MCF 10A (cell line): ENCODE measurements at regions not wholly inside any gene's neighbourhood (a gene's known extent, or its start where the extent isn't known, plus 50 kb on each side); places are given as distances from the start of the nearest gene placed in this dataset.

Experiments
- BruUV-seq: library from RNA; stranded (reverse); fragments of 400-500 nt; replicated peaks from 2 replicates; lab custom pipeline; 2021; lab: Mats Ljungman, UMichigan
- CTCF ChIA-PET: fragments of 300-600 bp; sonication (Branson Sonifier 250); formaldehyde crosslinking; extraction: SDS; loops from one replicate; lab custom pipeline; 2021; ENCODE audit warnings: antibody characterized with exemption, inconsistent platforms; lab: Yijun Ruan, JAX
- POLR2A ChIA-PET: fragments of 300-600, 350-650 bp; sonication (Branson Sonifier 250); formaldehyde crosslinking; extraction: SDS; loops from one replicate; lab custom pipeline; 2020; ENCODE audit warnings: antibody characterized with exemption, inconsistent platforms; lab: Yijun Ruan, JAX
- DNase-seq: peaks from one replicate; pipeline ENCODE4 v3.0.0-alpha.2; 2018; ENCODE audit not compliant: unreplicated experiment
- H3K27ac Mint-ChIP-seq: one replicate; pipeline ENCODE4 v1.8.0; 2022; ENCODE audit warnings: mild to moderate bottlenecking, low read depth, mixed read lengths; ENCODE audit not compliant: unreplicated experiment
- H3K27me3 Mint-ChIP-seq: one replicate; pipeline ENCODE4 v1.8.0; 2022; ENCODE audit warnings: mixed read lengths; ENCODE audit not compliant: insufficient read depth, unreplicated experiment
- H3K36me3 Mint-ChIP-seq: one replicate; pipeline ENCODE4 v1.8.0; 2022; ENCODE audit warnings: mild to moderate bottlenecking, moderate library complexity, mixed read lengths; ENCODE audit not compliant: insufficient read depth, unreplicated experiment
- H3K4me1 Mint-ChIP-seq: one replicate; pipeline ENCODE4 v1.8.0; 2022; ENCODE audit warnings: mixed read lengths; ENCODE audit not compliant: insufficient read depth, unreplicated experiment
- H3K4me3 Mint-ChIP-seq: one replicate; pipeline ENCODE4 v1.8.0; 2022; ENCODE audit warnings: mild to moderate bottlenecking, moderate library complexity, mixed read lengths; ENCODE audit not compliant: unreplicated experiment
- H3K9me3 Mint-ChIP-seq: one replicate; pipeline ENCODE4 v1.8.0; 2022; ENCODE audit warnings: mixed read lengths; ENCODE audit not compliant: unreplicated experiment
- CTCF ChIP-seq: fragments of 200-600 bp; IDR thresholded peaks from one replicate; pipeline ENCODE4 v1.8.0; 2022; ENCODE audit warnings: antibody characterized with exemption, mild to moderate bottlenecking; ENCODE audit not compliant: unreplicated experiment
- intact Hi-C: fragments of 100-400 bp; cut with micrococcal nuclease; formaldehyde crosslinking; loops from 2 replicates; pipeline ENCODE4 v1.14.1; 2022

- intact Hi-C loops = loop anchor here (10.0 kb wide), 1 partner anchor 945 kb away; no protein-coding TSS in a partner anchor
- Mint-ChIP-seq H3K4me3 (no peak overlapping the region), H3K27ac (no peak overlapping the region), H3K9me3 (peaks cover 8% of the 10 kb centered on the region), H3K36me3 (no peaks in the 10 kb centered on the region), H3K27me3 (peaks cover 16% of the 10 kb centered on the region), H3K4me1 (no peaks in the 10 kb centered on the region)
- no peak for TF ChIP-seq CTCF
- no TSS peak for BruUV-seq
- DNase-seq = no peak
- ChIA-PET POLR2A (no interaction called here), CTCF (interaction anchor here (0.8 kb wide), 1 partner anchor 12 kb away, joined by 3 read pairs; no protein-coding TSS in a partner anchor)
Measured at GRCh38 chr3:147129665-147130064, 276.7 kb downstream of the ZIC4 start.

- ChIA-PET CTCF (no interaction called here), POLR2A (no interaction called here)
- Mint-ChIP-seq H3K9me3 (no peaks in the 10 kb centered on the region), H3K4me3 (no peak overlapping the region), H3K27ac (no peak overlapping the region), H3K27me3 (peaks cover 15% of the 10 kb centered on the region), H3K36me3 (no peaks in the 10 kb centered on the region), H3K4me1 (no peaks in the 10 kb centered on the region)
- no TSS peak for BruUV-seq
- intact Hi-C loops = loop anchor here (10.0 kb wide), 1 partner anchor 952 kb away; no protein-coding TSS in a partner anchor
- no peak for DNase-seq
- no peak for TF ChIP-seq CTCF
Measured at GRCh38 chr3:147122350-147122749, 284.0 kb downstream of the ZIC4 start.

GRCh38 chr3:147119989-147120388 is 286.4 kb downstream of the ZIC4 start:
- DNase-seq = peak; percentile 6
- peaks cover 14% of the 10 kb centered on the region for H3K27me3 Mint-ChIP-seq
- H3K36me3 Mint-ChIP-seq = no peaks in the 10 kb centered on the region
- intact Hi-C loops = loop anchor here (2.0 to 10.0 kb wide), 2 partner anchors 73 to 955 kb away; no protein-coding TSS in a partner anchor
- peak; percentile 36 for TF ChIP-seq CTCF
- BruUV-seq = no TSS peak
- no peaks in the 10 kb centered on the region for H3K9me3 Mint-ChIP-seq
- H3K4me1 Mint-ChIP-seq = no peaks in the 10 kb centered on the region
- no peak overlapping the region for H3K4me3 Mint-ChIP-seq
- POLR2A ChIA-PET = no interaction called here
- no peak overlapping the region for H3K27ac Mint-ChIP-seq
- CTCF ChIA-PET = interaction anchor here (0.5 to 0.6 kb wide), 2 partner anchors 9 to 311 kb away, joined by 3 to 4 read pairs; no protein-coding TSS in a partner anchor

GRCh38 chr3:147119346-147119745 is 287.0 kb downstream of the ZIC4 start:
- H3K4me1 Mint-ChIP-seq = no peaks in the 10 kb centered on the region
- CTCF ChIA-PET = no interaction called here
- BruUV-seq = no TSS peak
- peaks cover 14% of the 10 kb centered on the region for H3K27me3 Mint-ChIP-seq
- POLR2A ChIA-PET = no interaction called here
- H3K9me3 Mint-ChIP-seq = no peaks in the 10 kb centered on the region
- intact Hi-C loops = no loop called here
- no peak for DNase-seq
- H3K36me3 Mint-ChIP-seq = no peaks in the 10 kb centered on the region
- no peak for TF ChIP-seq CTCF
- H3K27ac Mint-ChIP-seq = no peak overlapping the region
- H3K4me3 Mint-ChIP-seq = no peak overlapping the region
